HG02870 (cell line): ENCODE measurements at regions not wholly inside any gene's neighbourhood (a gene's known extent, or its start where the extent isn't known, plus 50 kb on each side); places are given as distances from the start of the nearest gene placed in this dataset.

ENCODE experiments used
- ATAC-seq: cut with Tn5 transposase; IDR thresholded peaks from one replicate; pipeline ENCODE4 v1.9.1; 2021; ENCODE audit warnings: mild to moderate bottlenecking, moderate library complexity; ENCODE audit not compliant: unreplicated experiment

GRCh38 chr18:25005541-25006403, 346.2 kb downstream of the ZNF521 start:
- no peak for ATAC-seq

GRCh38 chr18:25010623-25011374, 341.2 kb downstream of the ZNF521 start:
- ATAC-seq: no peak
